OCI-LY7 (cell line): ENCODE measurements at regions not wholly inside any gene's neighbourhood (a gene's known extent, or its start where the extent isn't known, plus 50 kb on each side); places are given as distances from the start of the nearest gene placed in this dataset.

Source experiments
- BruUV-seq: library from RNA; stranded (reverse); fragments of 400-500 nt; replicated peaks from 2 replicates; lab custom pipeline; 2021; lab: Mats Ljungman, UMichigan
- CTCF ChIA-PET: fragments of 300-600 bp; sonication (Branson Sonifier 250); formaldehyde crosslinking; loops from one replicate; lab custom pipeline; 2022; ENCODE audit warnings: antibody characterized with exemption; ENCODE audit not compliant: unreplicated experiment; lab: Charles Lee
- POLR2A ChIA-PET: fragments of 300-600 bp; sonication (Branson Sonifier 250); formaldehyde crosslinking; loops from one replicate; lab custom pipeline; 2022; ENCODE audit warnings: antibody characterized with exemption; lab: Charles Lee
- DNase-seq: peaks from one replicate; pipeline ENCODE4 v3.0.0-alpha.2; 2015; ENCODE audit warnings: low spot score
- H2AFZ ChIP-seq: fragments of 200-600 bp; sonication (generic), shearing (Covaris generic); 2 replicates; pipeline ENCODE4 v1.6.1; 2014; ENCODE audit warnings: mild to moderate bottlenecking, antibody characterized with exemption, low read length, moderate library complexity
- H3K27ac ChIP-seq: fragments of 200-600 bp; sonication (generic); 2 replicates; pipeline ENCODE4 v1.5.1; 2014; ENCODE audit warnings: mixed run types, low read depth, mild to moderate bottlenecking, moderate library complexity, low read length, inconsistent platforms; ENCODE audit not compliant: poor library complexity, severe bottlenecking
- H3K36me3 ChIP-seq: fragments of 200-600 bp; sonication (generic); 2 replicates; pipeline ENCODE4 v1.6.1; 2014; ENCODE audit warnings: mild to moderate bottlenecking, antibody characterized with exemption, low read length, moderate library complexity, mixed read lengths; ENCODE audit not compliant: insufficient read depth
- H3K4me1 ChIP-seq: fragments of 200-600 bp; sonication (generic); 2 replicates; pipeline ENCODE4 v1.5.1; 2014; ENCODE audit warnings: mild to moderate bottlenecking, low read length; ENCODE audit not compliant: insufficient read depth, poor library complexity, severe bottlenecking
- H3K4me2 ChIP-seq: fragments of 200-600 bp; sonication (generic); 2 replicates; pipeline ENCODE4 v1.6.1; 2014; ENCODE audit warnings: mild to moderate bottlenecking, low read length
- H3K4me3 ChIP-seq: fragments of 200-600 bp; sonication (generic); 2 replicates; pipeline ENCODE4 v1.5.1; 2014; ENCODE audit warnings: mild to moderate bottlenecking, low read depth, low read length; ENCODE audit not compliant: poor library complexity, severe bottlenecking
- H3K79me2 ChIP-seq: fragments of 200-600 bp; sonication (generic); 2 replicates; pipeline ENCODE4 v1.6.1; 2016; ENCODE audit warnings: low read depth, mild to moderate bottlenecking, low read length, moderate library complexity, mixed read lengths; ENCODE audit not compliant: insufficient read depth
- H3K9me2 ChIP-seq: fragments of 200-600 bp; sonication (generic); 2 replicates; pipeline ENCODE4 v1.6.1; 2016; ENCODE audit warnings: mild to moderate bottlenecking, low read length, mixed read lengths; ENCODE audit not compliant: insufficient read depth
- H3K9me3 ChIP-seq: fragments of 200-600 bp; sonication (generic); 2 replicates; pipeline ENCODE4 v1.6.1; 2014; ENCODE audit warnings: mild to moderate bottlenecking, mixed run types, low read length, mixed read lengths
- H4K20me1 ChIP-seq: fragments of 200-600 bp; sonication (generic); 2 replicates; pipeline ENCODE4 v1.6.1; 2014; ENCODE audit warnings: mild to moderate bottlenecking, antibody characterized with exemption, low read length, moderate library complexity, mixed read lengths; ENCODE audit not compliant: insufficient read depth
- CTCF ChIP-seq: fragments of 200-600 bp; sonication (generic); conservative IDR thresholded peaks from 2 replicates; pipeline ENCODE4 v1.5.1; 2014; ENCODE audit warnings: mild to moderate bottlenecking, antibody characterized with exemption, low read length, moderate library complexity, mixed read lengths
- EZH2phosphoT487 ChIP-seq: fragments of 200-600 bp; sonication (generic); IDR thresholded peaks from 2 replicates; pipeline ENCODE4 v1.6.1; 2018; ENCODE audit warnings: low read depth, borderline replicate concordance, mild to moderate bottlenecking, mixed run types, antibody characterized with exemption, low read length, moderate library complexity, mixed read lengths
- intact Hi-C: fragments of 100-400 bp; cut with micrococcal nuclease; formaldehyde crosslinking; loops from one replicate; pipeline ENCODE4 v1.10.0; 2022; ENCODE audit not compliant: unreplicated experiment

- CTCF ChIA-PET, result no interaction called here
- POLR2A ChIA-PET, result no interaction called here
- Histone ChIP-seq H3K79me2 (no peaks in the 10 kb centered on the region), H3K9me2 (no peaks in the 10 kb centered on the region), H3K27ac (no peak overlapping the region), H3K4me1 (no peaks in the 10 kb centered on the region), H3K36me3 (no peaks in the 10 kb centered on the region), H2AFZ (no peak overlapping the region), H3K9me3 (no peaks in the 10 kb centered on the region), H3K4me2 (no peak overlapping the region), H4K20me1 (no peaks in the 10 kb centered on the region), H3K4me3 (no peak overlapping the region)
- intact Hi-C loops, result no loop called here
- no peak for TF ChIP-seq CTCF
- no peak for TF ChIP-seq EZH2phosphoT487
- no TSS peak for BruUV-seq
- DNase-seq, result no peak
Observed at GRCh38 chr16:77541165-77541564, 106.3 kb upstream of the ADAMTS18 start.

GRCh38 chr16:77548151-77548550 is 113.3 kb upstream of the ADAMTS18 start:
- no peaks in the 10 kb centered on the region for H3K36me3 ChIP-seq
- TF ChIP-seq EZH2phosphoT487, result no peak
- no peak for TF ChIP-seq CTCF
- no peak overlapping the region for H3K4me3 ChIP-seq
- no peak overlapping the region for H2AFZ ChIP-seq
- no peak for DNase-seq
- no peak overlapping the region for H3K4me2 ChIP-seq
- no peaks in the 10 kb centered on the region for H3K4me1 ChIP-seq
- intact Hi-C loops, result no loop called here
- H3K9me3 ChIP-seq, result no peaks in the 10 kb centered on the region
- H3K27ac ChIP-seq, result no peak overlapping the region
- H4K20me1 ChIP-seq, result no peaks in the 10 kb centered on the region
- H3K9me2 ChIP-seq, result no peaks in the 10 kb centered on the region
- no TSS peak for BruUV-seq
- no peaks in the 10 kb centered on the region for H3K79me2 ChIP-seq
- ChIA-PET POLR2A (no interaction called here), CTCF (no interaction called here)

- intact Hi-C loops, result no loop called here
- Histone ChIP-seq H2AFZ (no peak overlapping the region), H3K9me2 (no peaks in the 10 kb centered on the region), H3K27ac (no peak overlapping the region), H3K4me2 (no peak overlapping the region), H3K4me1 (no peaks in the 10 kb centered on the region), H3K4me3 (no peak overlapping the region), H3K79me2 (no peaks in the 10 kb centered on the region), H3K36me3 (no peaks in the 10 kb centered on the region), H4K20me1 (no peaks in the 10 kb centered on the region), H3K9me3 (no peaks in the 10 kb centered on the region)
- BruUV-seq, result no TSS peak
- CTCF ChIA-PET, result no interaction called here
- POLR2A ChIA-PET, result no interaction called here
- TF ChIP-seq EZH2phosphoT487 (no peak), CTCF (no peak)
- DNase-seq, result no peak
Observed at GRCh38 chr16:77548766-77549165, 113.9 kb upstream of the ADAMTS18 start.
